Uterus (tissue), 2 donors: ENCODE measurements at regions not wholly inside any gene's neighbourhood (a gene's known extent, or its start where the extent isn't known, plus 50 kb on each side); places are given as distances from the start of the nearest gene placed in this dataset.
"Not testable (repeated sequence)": the region's sequence is repeated elsewhere in the genome, so short reads cannot be mapped to it uniquely, and the experiment has no call there.

Source experiments
- CTCF ChIP-seq, 4 experiments: fragments of 200-600 bp in 2 of 4; fragments of 450-650 bp in 2 of 4; sonication (generic) in 2 of 4; IDR thresholded peaks; one replicate each; pipeline ENCODE4 v1.5.1; 2016 to 2019; ENCODE audit warnings: antibody characterized with exemption in 4 of 4, mild to moderate bottlenecking in 2 of 4, moderate library complexity in 1 of 4
- POLR2A ChIP-seq, 2 donors: fragments of 450-650 bp; IDR thresholded peaks; one replicate each; pipeline ENCODE4 v1.6.1; 2016; ENCODE audit warnings: antibody characterized with exemption in 2 of 2, mild to moderate bottlenecking in 1 of 2, moderate library complexity in 1 of 2

- TF ChIP-seq CTCF, POLR2A (IDR thresholded peaks at IDR 0.05): not testable (repeated sequence)
Observed at GRCh38 chr12:9455516-9455915, 152.2 kb downstream of the KLRB1 start.
